ENCODE measurements at regions not wholly inside any gene's neighbourhood (a gene's known extent, or its start where the extent isn't known, plus 50 kb on each side); places are given as distances from the start of the nearest gene placed in this dataset.

GRCh38 chr2:56626927-56627326 is 443.1 kb downstream of the CCDC85A start:
- TF ChIP-seq CTCF (IDR thresholded peaks at IDR 0.05) (no peak), POLR2A (IDR thresholded peaks at IDR 0.05) (no peak)
